Spleen (tissue), 11 donors: ENCODE measurements at regions not wholly inside any gene's neighbourhood (a gene's known extent, or its start where the extent isn't known, plus 50 kb on each side); places are given as distances from the start of the nearest gene placed in this dataset.
A peak's percentile ranks its signal among the peaks of the same experiment; 100 is the strongest.

Source experiments
- DNase-seq: peaks from one replicate; pipeline ENCODE4 v3.0.0-alpha.2; 2020
- H3K27ac ChIP-seq, 8 donors: fragments of 200-600 bp; sonication (generic) in 7 of 8; 1 replicate in 4 of 8; 2 replicates in 4 of 8; pipeline versions ENCODE4 v1.5.0 to v1.8.0; 2016 to 2021; ENCODE audit warnings: inconsistent platforms in 4 of 8, mild to moderate bottlenecking in 4 of 8, moderate library complexity in 1 of 8
- H3K27me3 ChIP-seq, 7 donors: fragments of 200-600 bp; sonication (generic) in 6 of 7; replicated peaks in 1 of 7; 1 replicate in 4 of 7; 2 replicates in 3 of 7; pipeline versions ENCODE4 v1.5.0 to v1.8.0; 2016 to 2021; ENCODE audit warnings: inconsistent platforms in 3 of 7, mild to moderate bottlenecking in 1 of 7
- H3K36me3 ChIP-seq, 6 donors: fragments of 200-600 bp; sonication (generic) in 5 of 6; 1 replicate in 4 of 6; 2 replicates in 2 of 6; pipeline versions ENCODE4 v1.5.0 to v1.8.0; 2016 to 2021; ENCODE audit warnings: inconsistent platforms in 2 of 6
- H3K4me1 ChIP-seq, 6 donors: fragments of 200-600 bp; sonication (generic) in 5 of 6; 1 replicate in 3 of 6; 2 replicates in 3 of 6; pipeline versions ENCODE4 v1.5.0 to v1.8.0; 2016 to 2021; ENCODE audit warnings: inconsistent platforms in 3 of 6
- H3K4me3 ChIP-seq, 8 donors: fragments of 200-600 bp; sonication (generic) in 7 of 8; 1 replicate in 4 of 8; 2 replicates in 4 of 8; pipeline versions ENCODE4 v1.5.0 to v1.8.0; 2016 to 2021; ENCODE audit warnings: inconsistent platforms in 4 of 8, mild to moderate bottlenecking in 4 of 8, moderate library complexity in 2 of 8
- H3K9me3 ChIP-seq, 8 donors: fragments of 200-600 bp; sonication (generic) in 7 of 8; 1 replicate in 4 of 8; 2 replicates in 4 of 8; pipeline versions ENCODE4 v1.5.0 to v1.8.0; 2016 to 2021; ENCODE audit warnings: inconsistent platforms in 4 of 8
- POLR2A ChIP-seq, 3 donors: fragments of 450-650 bp; IDR thresholded peaks; one replicate each; pipeline ENCODE4 v1.5.1; 2017; ENCODE audit warnings: antibody characterized with exemption in 3 of 3, mild to moderate bottlenecking in 1 of 3
- POLR2AphosphoS5 ChIP-seq, 3 donors: sonication (generic); formaldehyde crosslinking; IDR thresholded peaks; one replicate each; pipeline ENCODE4 v1.5.1; 2017; ENCODE audit warnings: antibody characterized with exemption in 3 of 3
- WGBS, 5 donors: extraction: QIAGEN DNeasy Blood & Tissue Kit in 3 of 5; methylation state at CpG; one replicate each; pipeline versions ENCODE4 v1.1.5 to v1.1.7; 2013 to 2018; 5-methylcytosine and 5-hydroxymethylcytosine counted together
- intact Hi-C: fragments of 100-400 bp; cut with DNase I; formaldehyde crosslinking; loops from one replicate; pipeline ENCODE4 v1.15.0; 2023; ENCODE audit warnings: low total_unique reads
- TF ChIP-seq, protein P1 (sequence below), 11 experiments: fragments of 200-600 bp in 7 of 11; fragments of 450-650 bp in 4 of 11; sonication (generic) in 4 of 11; IDR thresholded peaks in 8 of 11; conservative IDR thresholded peaks in 3 of 11; 1 replicate in 7 of 11; 2 replicates in 4 of 11; pipeline versions ENCODE4 v1.4.0 to v1.8.0; 2016 to 2021; ENCODE audit warnings: antibody characterized with exemption in 11 of 11, inconsistent platforms in 4 of 11, mild to moderate bottlenecking in 1 of 11
- donor health status: healthy with polysubstance abuse.
- donor health status: DM: no; HTN: no; CAD: no; lungs with moderate emphysema.
- donor health status: DM: no; HTN: no; CAD: no.
- donor health status: Bipolar disorder and iron deficiency.
- donor health status: healthy.
- donor health status: DM: no; HTN: no; CAD: no.
- donor health status: DM: yes; HTN: yes; CAD: no.

DNA sequence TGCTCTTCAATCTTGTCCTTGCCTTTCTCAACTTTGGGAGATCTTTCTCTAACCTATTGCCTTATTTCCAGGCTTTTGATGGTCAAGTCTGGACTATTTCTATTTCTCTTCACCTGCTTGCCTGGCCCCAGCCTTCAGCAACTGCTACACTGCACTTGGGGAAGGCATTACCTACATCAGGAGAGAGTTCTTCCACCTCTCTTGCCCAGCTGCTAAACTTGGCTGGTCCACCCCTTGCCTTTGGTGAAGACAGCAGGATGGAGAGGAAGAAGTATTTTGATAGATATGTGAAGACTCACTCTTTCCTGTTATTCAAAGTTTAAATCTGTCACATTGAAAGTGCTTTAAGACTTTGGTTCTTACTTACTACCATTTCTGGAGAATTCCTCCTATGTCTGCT lies 574.8 kb downstream of the ZPLD1 start:
- TF ChIP-seq, protein P1, sequence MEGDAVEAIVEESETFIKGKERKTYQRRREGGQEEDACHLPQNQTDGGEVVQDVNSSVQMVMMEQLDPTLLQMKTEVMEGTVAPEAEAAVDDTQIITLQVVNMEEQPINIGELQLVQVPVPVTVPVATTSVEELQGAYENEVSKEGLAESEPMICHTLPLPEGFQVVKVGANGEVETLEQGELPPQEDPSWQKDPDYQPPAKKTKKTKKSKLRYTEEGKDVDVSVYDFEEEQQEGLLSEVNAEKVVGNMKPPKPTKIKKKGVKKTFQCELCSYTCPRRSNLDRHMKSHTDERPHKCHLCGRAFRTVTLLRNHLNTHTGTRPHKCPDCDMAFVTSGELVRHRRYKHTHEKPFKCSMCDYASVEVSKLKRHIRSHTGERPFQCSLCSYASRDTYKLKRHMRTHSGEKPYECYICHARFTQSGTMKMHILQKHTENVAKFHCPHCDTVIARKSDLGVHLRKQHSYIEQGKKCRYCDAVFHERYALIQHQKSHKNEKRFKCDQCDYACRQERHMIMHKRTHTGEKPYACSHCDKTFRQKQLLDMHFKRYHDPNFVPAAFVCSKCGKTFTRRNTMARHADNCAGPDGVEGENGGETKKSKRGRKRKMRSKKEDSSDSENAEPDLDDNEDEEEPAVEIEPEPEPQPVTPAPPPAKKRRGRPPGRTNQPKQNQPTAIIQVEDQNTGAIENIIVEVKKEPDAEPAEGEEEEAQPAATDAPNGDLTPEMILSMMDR (IDR thresholded peaks at IDR 0.05 in 8 of 11, conservative IDR thresholded peaks at IDR 0.05 in 3 of 11), result no peak
- no peak for TF ChIP-seq POLR2A (IDR thresholded peaks at IDR 0.05)
- TF ChIP-seq POLR2AphosphoS5 (IDR thresholded peaks at IDR 0.05), result no peak
- intact Hi-C loops, result no loop called here

DNA sequence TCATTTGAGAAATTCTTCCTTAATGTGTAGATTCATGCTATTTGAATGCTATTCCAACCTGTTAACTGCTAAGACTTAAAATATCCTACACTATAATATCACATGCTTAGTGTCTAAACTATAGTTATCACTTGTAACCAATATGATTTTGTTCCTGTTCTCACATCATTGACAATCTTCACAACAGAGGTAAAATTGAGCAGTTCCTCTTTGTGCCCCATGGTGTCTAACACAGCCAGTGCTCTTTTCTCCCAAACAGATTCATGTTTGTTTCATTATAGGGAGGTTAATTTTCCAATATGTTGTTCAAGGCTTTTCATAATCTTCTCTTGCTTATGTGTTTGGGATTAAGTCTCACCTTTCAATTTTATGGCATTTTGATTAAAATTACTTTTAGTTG lies 591.1 kb downstream of the ZPLD1 start:
- Histone ChIP-seq H3K27ac (no peak overlapping the region), H3K36me3 (no peaks in the 10 kb centered on the region), H3K4me1 (no peaks in the 10 kb centered on the region), H3K27me3 (no peaks in the 10 kb centered on the region), H3K9me3 (no peaks in the 10 kb centered on the region), H3K4me3 (no peak overlapping the region)
- no peak for DNase-seq
- intact Hi-C loops, result no loop called here
- TF ChIP-seq POLR2A (IDR thresholded peaks at IDR 0.05) (no peak), POLR2AphosphoS5 (IDR thresholded peaks at IDR 0.05) (no peak)
- TF ChIP-seq, protein P1 (IDR thresholded peaks at IDR 0.05 in 8 of 11, conservative IDR thresholded peaks at IDR 0.05 in 3 of 11), result no peak

More for the DNA sequence above, 574.8 kb downstream of the ZPLD1 start:
- Histone ChIP-seq H3K36me3 (no peaks in the 10 kb centered on the region), H3K4me3 (no peak overlapping the region), H3K4me1 (no peaks in the 10 kb centered on the region), H3K27me3 (no peaks in the 10 kb centered on the region), H3K9me3 (peaks cover 0 to 8% (median 0%) of the 10 kb centered on the region in 8 donors), H3K27ac (no peak overlapping the region)
- DNase-seq, result no peak

DNA sequence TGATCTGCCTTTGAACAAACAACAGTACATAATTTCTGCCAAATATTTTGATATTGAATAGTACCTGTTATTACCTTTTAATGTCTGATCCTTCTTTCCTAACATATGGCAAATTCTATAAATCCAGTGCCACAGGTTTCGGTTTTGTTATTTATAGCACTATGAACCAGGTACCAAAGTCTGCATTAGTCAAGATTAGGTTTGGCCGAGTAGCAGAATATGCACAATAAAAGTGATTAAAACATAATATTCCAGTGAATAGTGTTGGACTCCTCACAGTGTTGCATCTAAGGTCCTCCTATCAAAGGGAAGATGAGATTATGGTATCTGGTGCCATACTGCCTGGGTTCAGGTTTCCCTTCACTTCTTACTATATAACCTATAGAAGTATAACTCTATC lies 599.0 kb downstream of the ZPLD1 start:
- TF ChIP-seq POLR2AphosphoS5 (IDR thresholded peaks at IDR 0.05) (no peak), POLR2A (IDR thresholded peaks at IDR 0.05) (no peak)
- TF ChIP-seq, protein P1 (IDR thresholded peaks at IDR 0.05 in 8 of 11, conservative IDR thresholded peaks at IDR 0.05 in 3 of 11), result no peak
- Histone ChIP-seq H3K4me1 (no peaks in the 10 kb centered on the region), H3K36me3 (no peaks in the 10 kb centered on the region), H3K4me3 (no peak overlapping the region), H3K9me3 (no peaks in the 10 kb centered on the region), H3K27ac (no peak overlapping the region), H3K27me3 (no peaks in the 10 kb centered on the region)
- DNase-seq, result no peak
- 83 to 97% (median 93%) methylated on average over 2 of the region's 2 CpGs for WGBS, 5 donors
- intact Hi-C loops, result no loop called here

DNA sequence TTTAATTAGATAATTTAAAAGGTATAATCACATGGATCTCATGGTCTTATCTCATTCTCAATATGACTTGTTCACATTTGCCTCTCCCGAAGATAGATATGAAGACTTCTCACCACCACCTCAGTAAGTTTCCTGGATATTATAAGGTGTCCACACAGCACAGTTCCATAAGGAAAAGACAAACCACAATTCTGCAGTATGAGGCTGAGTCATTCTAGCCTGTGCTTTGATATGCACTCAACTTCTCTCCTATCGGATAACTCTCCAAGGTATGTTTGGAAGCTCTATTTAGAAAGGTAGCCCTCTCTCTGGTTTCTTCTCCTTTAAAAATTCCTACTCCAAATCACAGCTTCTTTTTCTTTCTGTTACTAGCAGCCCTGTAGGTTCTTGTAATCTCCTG lies 612.8 kb downstream of the ZPLD1 start:
- WGBS, 5 donors, result 63 to 81% (median 72%) methylated on average over 2 of the region's 2 CpGs
- TF ChIP-seq POLR2AphosphoS5 (IDR thresholded peaks at IDR 0.05) (no peak), POLR2A (IDR thresholded peaks at IDR 0.05) (no peak)
- TF ChIP-seq, protein P1 (IDR thresholded peaks at IDR 0.05 in 8 of 11, conservative IDR thresholded peaks at IDR 0.05 in 3 of 11), result no peak
- peaks cover 0 to 9% (median 5%) of the 10 kb centered on the region in 6 donors for H3K4me1 ChIP-seq
- H3K27me3 ChIP-seq, result no peaks in the 10 kb centered on the region
- H3K9me3 ChIP-seq, result no peaks in the 10 kb centered on the region
- peak overlapping the region in 1 of 8 donors; percentile 51 for H3K27ac ChIP-seq
- DNase-seq, result no peak
- intact Hi-C loops, result no loop called here
- no peak overlapping the region for H3K4me3 ChIP-seq
- H3K36me3 ChIP-seq, result no peaks in the 10 kb centered on the region
